Smooth muscle cell (in vitro differentiated cells): ENCODE measurements at regions not wholly inside any gene's neighbourhood (a gene's known extent, or its start where the extent isn't known, plus 50 kb on each side); places are given as distances from the start of the nearest gene placed in this dataset.

Experiments used
- DNase-seq: peaks from one replicate; lab custom pipeline; 2025; ENCODE audit not compliant: unreplicated experiment; lab: John Stamatoyannopoulos, UW
- H2AFZ ChIP-seq: fragments of 200-600 bp; sonication (generic); 2 replicates; pipeline ENCODE4 v1.6.0; 2016; ENCODE audit warnings: antibody characterized with exemption, low read depth, mild to moderate bottlenecking
- H3F3A ChIP-seq: fragments of 200-600 bp; sonication (generic); 2 replicates; pipeline ENCODE4 v1.6.0; 2017; ENCODE audit warnings: antibody characterized with exemption, low read depth
- H3K27ac ChIP-seq: fragments of 200-600 bp; sonication (generic); 2 replicates; pipeline ENCODE4 v1.5.1; 2016; ENCODE audit warnings: low read depth, mild to moderate bottlenecking
- H3K27me3 ChIP-seq: fragments of 200-600 bp; sonication (generic); 2 replicates; pipeline ENCODE4 v1.6.1; 2016; ENCODE audit warnings: low read depth, mild to moderate bottlenecking
- H3K36me3 ChIP-seq: fragments of 200-600 bp; sonication (generic); 2 replicates; pipeline ENCODE4 v1.5.1; 2016; ENCODE audit warnings: low read depth
- H3K4me1 ChIP-seq: fragments of 200-600 bp; sonication (generic); 2 replicates; pipeline ENCODE4 v1.5.1; 2016; ENCODE audit warnings: low read depth
- H3K4me2 ChIP-seq: fragments of 200-600 bp; sonication (generic); 2 replicates; pipeline ENCODE4 v1.6.0; 2016; ENCODE audit warnings: mild to moderate bottlenecking
- H3K4me3 ChIP-seq: fragments of 200-600 bp; sonication (generic); 2 replicates; pipeline ENCODE4 v1.5.1; 2016; ENCODE audit warnings: mild to moderate bottlenecking
- H3K79me2 ChIP-seq: fragments of 200-600 bp; sonication (generic); 2 replicates; pipeline ENCODE4 v1.6.0; 2016; ENCODE audit warnings: low read depth, mild to moderate bottlenecking
- H3K9ac ChIP-seq: fragments of 200-600 bp; sonication (generic); 2 replicates; pipeline ENCODE4 v1.6.0; 2016; ENCODE audit warnings: low read depth
- H3K9me3 ChIP-seq: fragments of 200-600 bp; sonication (generic); replicated peaks from 2 replicates; pipeline ENCODE4 v1.5.1; 2016; ENCODE audit warnings: low read depth
- H4K20me1 ChIP-seq: fragments of 200-600 bp; sonication (generic); 2 replicates; pipeline ENCODE4 v1.6.0; 2016; ENCODE audit warnings: low read depth
- WGBS: methylation state at CpG from one replicate; pipeline ENCODE4 v1.1.7; 2016; ENCODE audit warnings: low lambda C conversion rate; 5-methylcytosine and 5-hydroxymethylcytosine counted together
- TF ChIP-seq, protein P1 (sequence below): fragments of 200-600 bp; sonication (generic); IDR thresholded peaks from 2 replicates; pipeline ENCODE4 v1.5.1; 2017; ENCODE audit warnings: borderline replicate concordance, mild to moderate bottlenecking, antibody characterized with exemption; ENCODE audit not compliant: insufficient read depth, poor library complexity, severe bottlenecking

DNA sequence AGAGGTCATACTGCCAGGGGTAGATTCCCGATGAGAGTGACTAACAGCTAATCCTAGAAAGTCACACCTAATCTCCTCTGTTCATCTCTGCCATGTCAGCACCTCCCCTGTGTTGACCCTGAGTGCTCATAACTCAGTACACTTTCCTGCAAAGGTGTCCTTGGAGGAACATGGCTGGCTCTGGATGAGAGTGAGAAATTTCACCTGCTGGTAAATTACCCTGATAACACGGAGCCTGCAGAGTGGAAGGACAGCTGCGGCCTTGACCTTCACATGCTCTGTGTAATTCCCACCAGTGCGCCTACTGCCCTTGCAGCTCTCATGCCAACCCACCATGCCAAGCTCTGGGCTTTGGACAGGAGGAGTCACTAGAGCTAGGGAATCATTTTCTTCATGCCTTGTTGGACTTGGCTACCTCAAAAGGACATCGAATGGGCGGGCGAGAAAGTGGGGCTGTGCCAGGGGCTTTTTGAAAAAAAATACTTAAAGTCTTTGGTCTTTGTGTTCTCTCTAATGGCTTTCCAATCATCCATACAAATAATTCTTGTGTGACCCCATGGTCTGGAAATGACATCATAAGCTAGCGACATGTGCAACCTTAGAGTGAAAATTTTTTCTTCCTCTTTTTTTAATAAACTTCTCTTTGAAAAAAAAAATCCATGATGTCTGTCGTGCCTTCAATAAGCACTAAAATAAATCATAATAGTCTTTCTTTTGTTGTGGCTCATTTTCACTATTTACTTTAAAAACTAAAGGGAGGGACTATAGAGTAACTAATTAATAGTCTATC lies 319.9 kb downstream of the MYCN start:
- Histone ChIP-seq H3K27me3 (no peaks in the 10 kb centered on the region), H3F3A (no peaks in the 10 kb centered on the region), H3K27ac (no peak overlapping the region), H3K4me3 (no peak overlapping the region), H4K20me1 (no peaks in the 10 kb centered on the region), H3K36me3 (no peaks in the 10 kb centered on the region), H3K79me2 (no peaks in the 10 kb centered on the region), H2AFZ (no peak overlapping the region), H3K9ac (no peak overlapping the region), H3K4me2 (no peak overlapping the region), H3K9me3 (no peaks in the 10 kb centered on the region), H3K4me1 (peaks cover 8% of the 10 kb centered on the region)
- 87% methylated on average over 9 of the region's 9 CpGs for WGBS
- TF ChIP-seq, protein P1, sequence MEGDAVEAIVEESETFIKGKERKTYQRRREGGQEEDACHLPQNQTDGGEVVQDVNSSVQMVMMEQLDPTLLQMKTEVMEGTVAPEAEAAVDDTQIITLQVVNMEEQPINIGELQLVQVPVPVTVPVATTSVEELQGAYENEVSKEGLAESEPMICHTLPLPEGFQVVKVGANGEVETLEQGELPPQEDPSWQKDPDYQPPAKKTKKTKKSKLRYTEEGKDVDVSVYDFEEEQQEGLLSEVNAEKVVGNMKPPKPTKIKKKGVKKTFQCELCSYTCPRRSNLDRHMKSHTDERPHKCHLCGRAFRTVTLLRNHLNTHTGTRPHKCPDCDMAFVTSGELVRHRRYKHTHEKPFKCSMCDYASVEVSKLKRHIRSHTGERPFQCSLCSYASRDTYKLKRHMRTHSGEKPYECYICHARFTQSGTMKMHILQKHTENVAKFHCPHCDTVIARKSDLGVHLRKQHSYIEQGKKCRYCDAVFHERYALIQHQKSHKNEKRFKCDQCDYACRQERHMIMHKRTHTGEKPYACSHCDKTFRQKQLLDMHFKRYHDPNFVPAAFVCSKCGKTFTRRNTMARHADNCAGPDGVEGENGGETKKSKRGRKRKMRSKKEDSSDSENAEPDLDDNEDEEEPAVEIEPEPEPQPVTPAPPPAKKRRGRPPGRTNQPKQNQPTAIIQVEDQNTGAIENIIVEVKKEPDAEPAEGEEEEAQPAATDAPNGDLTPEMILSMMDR, result no peak
- DNase-seq, result no peak

DNA sequence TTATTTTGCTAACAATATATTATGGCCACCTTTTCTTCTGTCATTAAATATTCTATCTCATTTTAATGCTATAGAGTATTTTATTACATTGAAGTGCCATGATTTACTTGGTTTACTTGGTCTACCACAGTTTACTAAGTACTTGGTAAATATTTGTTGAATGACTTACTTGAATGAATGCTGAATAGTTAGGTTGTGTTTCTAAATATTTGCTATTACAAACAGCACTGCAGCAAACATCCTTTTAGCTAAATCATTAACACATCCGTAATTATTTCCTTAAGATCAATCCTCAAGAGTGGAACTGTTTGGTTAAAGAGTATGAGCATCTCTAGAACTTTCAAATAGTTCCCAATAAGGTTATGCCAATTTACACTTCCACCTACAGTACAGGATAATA lies 318.7 kb downstream of the MYCN start:
- H3K27me3 ChIP-seq, result no peaks in the 10 kb centered on the region
- no peaks in the 10 kb centered on the region for H3F3A ChIP-seq
- H4K20me1 ChIP-seq, result no peaks in the 10 kb centered on the region
- peaks cover 8% of the 10 kb centered on the region for H3K4me1 ChIP-seq
- no peak overlapping the region for H3K27ac ChIP-seq
- no peaks in the 10 kb centered on the region for H3K9me3 ChIP-seq
- TF ChIP-seq, protein P1, result no peak
- no peak for DNase-seq
- no peaks in the 10 kb centered on the region for H3K79me2 ChIP-seq
- WGBS, result 94% methylated on average over 1 of the region's 1 CpG
- no peaks in the 10 kb centered on the region for H3K36me3 ChIP-seq
- H2AFZ ChIP-seq, result no peak overlapping the region
- H3K4me3 ChIP-seq, result no peak overlapping the region
- no peak overlapping the region for H3K9ac ChIP-seq
- no peak overlapping the region for H3K4me2 ChIP-seq

DNA sequence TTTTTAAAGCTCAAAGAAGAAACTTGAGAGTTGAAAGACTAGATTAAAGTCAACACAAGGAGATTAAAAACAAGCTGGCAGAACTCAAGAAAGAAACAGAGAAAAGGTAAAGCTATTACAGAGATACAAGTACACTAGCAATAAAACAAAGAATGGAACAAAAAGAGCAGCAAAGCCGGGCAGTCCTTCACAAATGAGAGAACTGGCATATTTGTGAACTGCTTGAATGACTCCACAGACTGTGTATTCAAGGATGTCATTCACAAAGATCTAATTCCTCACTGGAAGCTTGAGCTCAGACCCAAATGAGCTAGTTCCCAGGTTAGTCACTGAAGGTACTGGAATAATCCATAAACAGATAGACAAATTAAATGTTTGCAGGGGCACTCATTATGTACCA lies 318.0 kb downstream of the MYCN start:
- no peak overlapping the region for H3K4me3 ChIP-seq
- H3K4me2 ChIP-seq, result no peak overlapping the region
- H3K27me3 ChIP-seq, result no peaks in the 10 kb centered on the region
- H2AFZ ChIP-seq, result no peak overlapping the region
- TF ChIP-seq, protein P1, result no peak
- H3K4me1 ChIP-seq, result peaks cover 7% of the 10 kb centered on the region
- no peaks in the 10 kb centered on the region for H4K20me1 ChIP-seq
- H3K79me2 ChIP-seq, result no peaks in the 10 kb centered on the region
- no peaks in the 10 kb centered on the region for H3K9me3 ChIP-seq
- H3K9ac ChIP-seq, result no peak overlapping the region
- WGBS, result 85% methylated on average over 1 of the region's 1 CpG
- DNase-seq, result no peak
- H3K27ac ChIP-seq, result no peak overlapping the region
- no peaks in the 10 kb centered on the region for H3F3A ChIP-seq
- no peaks in the 10 kb centered on the region for H3K36me3 ChIP-seq
